WTC11 (cell line): ENCODE measurements at regions not wholly inside any gene's neighbourhood (a gene's known extent, or its start where the extent isn't known, plus 50 kb on each side); places are given as distances from the start of the nearest gene placed in this dataset.

Experiments used
- ATAC-seq: fragments of 200-7000 bp; cut with Tn5 transposase; 2 replicates; pipeline ENCODE4 v1.10.0; 2021; ENCODE audit warnings: mild to moderate bottlenecking, moderate library complexity
- CTCF ChIA-PET: fragments of 300-600 bp; sonication (Branson Sonifier 250); formaldehyde crosslinking; loops from one replicate; lab custom pipeline; 2021; ENCODE audit warnings: antibody characterized with exemption; lab: Charles Lee
- POLR2A ChIA-PET: fragments of 350-600 bp; sonication (Branson Sonifier 250); formaldehyde crosslinking; loops from one replicate; lab custom pipeline; 2021; ENCODE audit warnings: antibody characterized with exemption; lab: Charles Lee
- DNase-seq: peaks from one replicate; pipeline ENCODE4 v3.0.0; 2021; ENCODE audit warnings: low spot score
- H3K27ac Mint-ChIP-seq: 2 replicates; pipeline ENCODE4 v1.8.0; 2021; ENCODE audit warnings: mixed read lengths
- H3K27me3 Mint-ChIP-seq: 2 replicates; pipeline ENCODE4 v1.8.0; 2021; ENCODE audit warnings: low read depth, mild to moderate bottlenecking, moderate library complexity, mixed read lengths
- H3K36me3 Mint-ChIP-seq: 2 replicates; pipeline ENCODE4 v1.8.0; 2021; ENCODE audit warnings: mixed read lengths
- H3K4me1 Mint-ChIP-seq: 2 replicates; pipeline ENCODE4 v1.8.0; 2022; ENCODE audit warnings: mixed read lengths
- H3K4me3 Mint-ChIP-seq: 2 replicates; pipeline ENCODE4 v1.8.0; 2021; ENCODE audit warnings: mild to moderate bottlenecking, moderate library complexity, mixed read lengths
- H3K9me3 Mint-ChIP-seq: 2 replicates; pipeline ENCODE4 v1.8.0; 2021; ENCODE audit warnings: mixed read lengths
- ATF6 ChIP-seq: sonication (generic); formaldehyde crosslinking; IDR thresholded peaks from 2 replicates; pipeline ENCODE4 v1.8.1; 2023; ENCODE audit warnings: mild to moderate bottlenecking, missing genetic modification reagents
- CDX4 ChIP-seq: fragments of 250-450 bp; sonication (Bioruptor Pico); IDR thresholded peaks from 2 replicates; pipeline ENCODE4 v1.9.0; 2021; ENCODE audit warnings: moderate library complexity, mild to moderate bottlenecking, inconsistent platforms, borderline replicate concordance
- CREB1 ChIP-seq: sonication (generic); formaldehyde crosslinking; IDR thresholded peaks from 2 replicates; pipeline ENCODE4 v1.8.0; 2023; ENCODE audit warnings: mild to moderate bottlenecking, missing genetic modification reagents
- CREM ChIP-seq: sonication (generic); formaldehyde crosslinking; IDR thresholded peaks from 2 replicates; pipeline ENCODE4 v1.8.1; 2022; ENCODE audit warnings: mild to moderate bottlenecking, missing genetic modification reagents, moderate library complexity
- CTCF ChIP-seq: fragments of 200-600 bp; IDR thresholded peaks from 2 replicates; pipeline ENCODE4 v1.8.0; 2022; ENCODE audit warnings: antibody characterized with exemption
- E2F4 ChIP-seq: sonication (generic); formaldehyde crosslinking; IDR thresholded peaks from 2 replicates; pipeline ENCODE4 v1.8.1; 2022; ENCODE audit warnings: low read depth, mild to moderate bottlenecking, moderate library complexity, missing genetic modification reagents, borderline replicate concordance
- ELF4 ChIP-seq: sonication (generic); formaldehyde crosslinking; IDR thresholded peaks from 2 replicates; pipeline ENCODE4 v1.8.1; 2022; ENCODE audit warnings: low read depth, mild to moderate bottlenecking, moderate library complexity, missing genetic modification reagents
- ESRRA ChIP-seq: sonication (generic); formaldehyde crosslinking; IDR thresholded peaks from 2 replicates; pipeline ENCODE4 v1.8.1; 2022; ENCODE audit warnings: mild to moderate bottlenecking, missing genetic modification reagents, borderline replicate concordance
- FOXP1 ChIP-seq: sonication (generic); formaldehyde crosslinking; IDR thresholded peaks from 2 replicates; pipeline ENCODE4 v1.8.0; 2022; ENCODE audit warnings: missing genetic modification reagents, mild to moderate bottlenecking, moderate library complexity, borderline replicate concordance
- HMGXB4 ChIP-seq: sonication (generic); formaldehyde crosslinking; IDR thresholded peaks from 2 replicates; pipeline ENCODE4 v1.8.1; 2023; ENCODE audit warnings: mild to moderate bottlenecking, moderate library complexity, missing genetic modification reagents
- JAZF1 ChIP-seq: fragments of 250-450 bp; sonication (Bioruptor Pico); IDR thresholded peaks from 2 replicates; pipeline ENCODE4 v1.9.0; 2021; ENCODE audit warnings: moderate library complexity, mild to moderate bottlenecking, inconsistent platforms
- JUN ChIP-seq: sonication (generic); formaldehyde crosslinking; IDR thresholded peaks from 2 replicates; pipeline ENCODE4 v1.8.0; 2023; ENCODE audit warnings: mild to moderate bottlenecking, missing genetic modification reagents
- KAT7 ChIP-seq: sonication (generic); formaldehyde crosslinking; IDR thresholded peaks from 2 replicates; pipeline ENCODE4 v1.8.1; 2023; ENCODE audit warnings: missing genetic modification reagents, mild to moderate bottlenecking, borderline replicate concordance
- NR2C2 ChIP-seq: sonication (generic); formaldehyde crosslinking; IDR thresholded peaks from 2 replicates; pipeline ENCODE4 v1.8.0; 2022; ENCODE audit warnings: mild to moderate bottlenecking, missing genetic modification reagents
- PRRX2 ChIP-seq: fragments of 250-450 bp; sonication (Bioruptor Pico); IDR thresholded peaks from 2 replicates; pipeline ENCODE4 v1.8.0; 2021; ENCODE audit warnings: mild to moderate bottlenecking
- RORB ChIP-seq: fragments of 250-450 bp; sonication (Bioruptor Pico); IDR thresholded peaks from 2 replicates; pipeline ENCODE4 v1.9.0; 2021; ENCODE audit warnings: mild to moderate bottlenecking
- SMAD4 ChIP-seq: sonication (generic); formaldehyde crosslinking; IDR thresholded peaks from 2 replicates; pipeline ENCODE4 v1.8.0; 2022; ENCODE audit warnings: mild to moderate bottlenecking, missing genetic modification reagents
- SP1 ChIP-seq: sonication (generic); formaldehyde crosslinking; conservative IDR thresholded peaks from 2 replicates; pipeline ENCODE4 v1.8.1; 2022; ENCODE audit warnings: missing genetic modification reagents
- STAT6 ChIP-seq: sonication (generic); formaldehyde crosslinking; conservative IDR thresholded peaks from 2 replicates; pipeline ENCODE4 v1.8.1; 2023; ENCODE audit warnings: mild to moderate bottlenecking, low read depth, missing genetic modification reagents, moderate library complexity
- TCF7 ChIP-seq: sonication (generic); formaldehyde crosslinking; IDR thresholded peaks from 2 replicates; pipeline ENCODE4 v1.8.0; 2022; ENCODE audit warnings: mild to moderate bottlenecking, low read depth, missing genetic modification reagents, moderate library complexity
- USF1 ChIP-seq: sonication (generic); formaldehyde crosslinking; IDR thresholded peaks from 2 replicates; pipeline ENCODE4 v1.8.0; 2022; ENCODE audit warnings: mild to moderate bottlenecking, missing genetic modification reagents
- ZNF219 ChIP-seq: sonication (generic); formaldehyde crosslinking; IDR thresholded peaks from 2 replicates; pipeline ENCODE4 v1.8.0; 2023; ENCODE audit warnings: missing genetic modification reagents, mild to moderate bottlenecking, borderline replicate concordance
- ZNF317 ChIP-seq: sonication (generic); formaldehyde crosslinking; IDR thresholded peaks from 2 replicates; pipeline ENCODE4 v1.8.1; 2023; ENCODE audit warnings: low read depth, mild to moderate bottlenecking, moderate library complexity, missing genetic modification reagents, borderline replicate concordance
- ZNF416 ChIP-seq: fragments of 250-450 bp; sonication (Bioruptor Pico); IDR thresholded peaks from 2 replicates; pipeline ENCODE4 v1.9.0; 2021; ENCODE audit warnings: mild to moderate bottlenecking, inconsistent platforms
- ZNF512 ChIP-seq: sonication (generic); formaldehyde crosslinking; IDR thresholded peaks from 2 replicates; pipeline ENCODE4 v1.8.1; 2022; ENCODE audit warnings: missing genetic modification reagents, borderline replicate concordance

- no peak for TF ChIP-seq E2F4
- TF ChIP-seq PRRX2 (CRISPR knock-in tag), result no peak
- TF ChIP-seq RORB (CRISPR knock-in tag), result no peak
- no peak for TF ChIP-seq JUN (CRISPR knock-in tag)
- TF ChIP-seq STAT6, result no peak
- no peak for TF ChIP-seq CREB1
- no peak for TF ChIP-seq USF1
- no peak for TF ChIP-seq TCF7 (CRISPR knock-in tag)
- TF ChIP-seq ZNF219, result no peak
- no peak for TF ChIP-seq ZNF416
- TF ChIP-seq KAT7 (CRISPR knock-in tag), result no peak
- no peak for TF ChIP-seq SP1 (CRISPR knock-in tag)
- TF ChIP-seq, all 79 proteins: peak for 0
Observed at GRCh38 chr21:16418642-16419041, 688.9 kb downstream of the USP25 start (continued).

GRCh38 chr21:16419188-16419921 lies 689.6 kb downstream of the USP25 start:
- Mint-ChIP-seq H3K9me3 (no peaks in the 10 kb centered on the region), H3K4me1 (peaks cover 26% of the 10 kb centered on the region), H3K27ac (no peak overlapping the region), H3K36me3 (no peaks in the 10 kb centered on the region), H3K27me3 (no peaks in the 10 kb centered on the region), H3K4me3 (no peak overlapping the region)
- ATAC-seq (no peak), DNase-seq (no peak)
- POLR2A ChIA-PET, result no interaction called here
- CTCF ChIA-PET, result no interaction called here
- TF ChIP-seq CREM (CRISPR knock-in tag) (no peak), JAZF1 (CRISPR knock-in tag) (no peak), HMGXB4 (CRISPR knock-in tag) (no peak), ESRRA (CRISPR knock-in tag) (no peak), ATF6 (no peak), CTCF (no peak), FOXP1 (CRISPR knock-in tag) (no peak), CDX4 (CRISPR knock-in tag) (no peak), NR2C2 (CRISPR knock-in tag) (no peak), ZNF512 (CRISPR knock-in tag) (no peak), ZNF317 (no peak), SMAD4 (CRISPR knock-in tag) (no peak), ELF4 (CRISPR knock-in tag) (no peak)
